ENCODE measurements at regions not wholly inside any gene's neighbourhood (a gene's known extent, or its start where the extent isn't known, plus 50 kb on each side); places are given as distances from the start of the nearest gene placed in this dataset.
"Not testable (repeated sequence)": the region's sequence is repeated elsewhere in the genome, so short reads cannot be mapped to it uniquely, and the experiment has no call there.

DNA sequence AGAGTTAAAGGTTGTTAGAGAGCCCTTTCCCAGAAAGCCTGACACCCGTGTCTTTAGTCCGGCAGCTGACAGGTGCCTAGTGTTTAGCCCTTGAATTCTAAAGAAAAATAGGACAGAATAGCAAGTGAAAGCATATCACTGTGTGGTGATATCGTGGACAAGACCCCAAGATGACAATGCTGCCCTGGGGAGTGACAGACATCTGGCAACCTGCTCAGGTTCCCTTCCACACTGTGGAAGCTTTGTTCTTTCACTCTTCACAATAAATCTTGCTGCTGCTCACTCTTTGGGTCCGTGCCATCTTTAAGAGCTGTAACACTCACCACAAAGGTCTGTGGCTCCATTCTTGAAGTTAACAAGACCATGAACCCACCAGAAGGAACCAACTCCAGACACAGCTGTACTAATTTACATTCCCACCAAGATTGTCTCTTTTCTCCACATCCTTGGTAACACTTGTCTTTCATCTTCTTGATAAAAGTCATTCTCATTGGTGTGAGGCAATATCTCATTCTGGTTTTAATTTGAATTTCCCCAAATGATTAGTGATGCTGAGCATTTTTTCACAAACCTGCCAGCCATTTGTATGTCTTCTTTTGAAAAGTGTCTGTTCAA, 107.6 kb upstream of the SGIP1 start (continued):
- TF ChIP-seq, protein P1, sequence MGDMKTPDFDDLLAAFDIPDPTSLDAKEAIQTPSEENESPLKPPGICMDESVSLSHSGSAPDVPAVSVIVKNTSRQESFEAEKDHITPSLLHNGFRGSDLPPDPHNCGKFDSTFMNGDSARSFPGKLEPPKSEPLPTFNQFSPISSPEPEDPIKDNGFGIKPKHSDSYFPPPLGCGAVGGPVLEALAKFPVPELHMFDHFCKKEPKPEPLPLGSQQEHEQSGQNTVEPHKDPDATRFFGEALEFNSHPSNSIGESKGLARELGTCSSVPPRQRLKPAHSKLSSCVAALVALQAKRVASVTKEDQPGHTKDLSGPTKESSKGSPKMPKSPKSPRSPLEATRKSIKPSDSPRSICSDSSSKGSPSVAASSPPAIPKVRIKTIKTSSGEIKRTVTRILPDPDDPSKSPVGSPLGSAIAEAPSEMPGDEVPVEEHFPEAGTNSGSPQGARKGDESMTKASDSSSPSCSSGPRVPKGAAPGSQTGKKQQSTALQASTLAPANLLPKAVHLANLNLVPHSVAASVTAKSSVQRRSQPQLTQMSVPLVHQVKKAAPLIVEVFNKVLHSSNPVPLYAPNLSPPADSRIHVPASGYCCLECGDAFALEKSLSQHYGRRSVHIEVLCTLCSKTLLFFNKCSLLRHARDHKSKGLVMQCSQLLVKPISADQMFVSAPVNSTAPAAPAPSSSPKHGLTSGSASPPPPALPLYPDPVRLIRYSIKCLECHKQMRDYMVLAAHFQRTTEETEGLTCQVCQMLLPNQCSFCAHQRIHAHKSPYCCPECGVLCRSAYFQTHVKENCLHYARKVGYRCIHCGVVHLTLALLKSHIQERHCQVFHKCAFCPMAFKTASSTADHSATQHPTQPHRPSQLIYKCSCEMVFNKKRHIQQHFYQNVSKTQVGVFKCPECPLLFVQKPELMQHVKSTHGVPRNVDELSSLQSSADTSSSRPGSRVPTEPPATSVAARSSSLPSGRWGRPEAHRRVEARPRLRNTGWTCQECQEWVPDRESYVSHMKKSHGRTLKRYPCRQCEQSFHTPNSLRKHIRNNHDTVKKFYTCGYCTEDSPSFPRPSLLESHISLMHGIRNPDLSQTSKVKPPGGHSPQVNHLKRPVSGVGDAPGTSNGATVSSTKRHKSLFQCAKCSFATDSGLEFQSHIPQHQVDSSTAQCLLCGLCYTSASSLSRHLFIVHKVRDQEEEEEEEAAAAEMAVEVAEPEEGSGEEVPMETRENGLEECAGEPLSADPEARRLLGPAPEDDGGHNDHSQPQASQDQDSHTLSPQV (IDR thresholded peaks at IDR 0.05), result no peak
- no peak for TF ChIP-seq HSF1 (IDR thresholded peaks at IDR 0.05; ENCODE audit: low read depth, low read length)
- TF ChIP-seq CBFB (IDR thresholded peaks at IDR 0.05; ENCODE audit: low read depth), result no peak
- no peak for TF ChIP-seq POLR2A (IDR thresholded peaks at IDR 0.05; ENCODE audit: low read depth, low read length)
- TF ChIP-seq ZNF217 (IDR thresholded peaks at IDR 0.05), result no peak
- TF ChIP-seq ZSCAN29 (IDR thresholded peaks at IDR 0.05), result no peak

DNA sequence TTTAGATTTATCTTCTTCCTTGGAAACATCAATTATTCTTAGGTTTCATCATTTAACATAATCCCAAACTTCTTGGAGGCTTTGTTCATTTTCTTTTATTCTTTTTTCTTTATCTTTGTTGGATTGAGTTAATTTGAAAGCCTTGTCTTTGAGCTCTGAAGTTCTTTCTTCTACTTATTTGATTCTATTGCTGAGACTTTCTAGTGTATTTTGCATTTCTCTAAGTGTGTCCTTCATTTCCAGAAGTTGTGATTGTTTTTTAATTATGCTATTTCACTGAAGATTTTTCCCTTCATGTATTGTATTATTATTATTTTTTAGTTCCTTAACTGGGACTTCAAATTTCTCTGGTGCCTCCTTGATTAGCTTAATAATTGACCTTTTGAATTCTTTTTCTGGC, 103.1 kb upstream of the SGIP1 start:
- intact Hi-C loops (cut with micrococcal nuclease; ENCODE audit: unreplicated experiment); POLR2A ChIA-PET; RAD21 ChIA-PET (ENCODE audit: unreplicated experiment); DNase-seq (ENCODE audit: low read depth, low spot score); H2AFZ ChIP-seq (ENCODE audit: control insufficient read depth, low read depth, low read length); H3K4me2 ChIP-seq (ENCODE audit: control insufficient read depth, insufficient read depth); H3K9ac ChIP-seq (ENCODE audit: control insufficient read depth, insufficient read depth, low read length); H3K79me2 ChIP-seq (ENCODE audit: control insufficient read depth, insufficient read depth, low read length); H4K20me1 ChIP-seq (ENCODE audit: control insufficient read depth, insufficient read depth); BruUV-seq (replicated peaks); H3K4me1 ChIP-seq (ENCODE audit: control insufficient read depth, insufficient read depth, low read length); H3K36me3 ChIP-seq (ENCODE audit: control insufficient read depth in 2 of 2, insufficient read depth in 2 of 2, low read length in 1 of 2); H3K27me3 ChIP-seq (replicated peaks in 1 of 2; ENCODE audit: control insufficient read depth in 2 of 2, insufficient read depth in 2 of 2, low read length in 1 of 2); H3K4me3 ChIP-seq; FAIRE-seq; H3K27ac ChIP-seq (ENCODE audit: control insufficient read depth, insufficient read depth); ATAC-seq; H3K9me3 ChIP-seq (replicated peaks; ENCODE audit: control insufficient read depth, insufficient read depth, low read length); in situ Hi-C loops (cut with MboI): not testable (repeated sequence)
- CTCF ChIA-PET, result interaction anchor here (0.7 to 1.5 kb wide), 7 partner anchors 14 to 188 kb away, joined by 3 to 7 read pairs (median 3); no protein-coding TSS in a partner anchor
- SMC1A ChIA-PET (ENCODE audit: uncharacterized antibody, unreplicated experiment), result interaction anchor here (1.3 to 4.2 kb wide), 3 partner anchors 15 to 44 kb away, joined by 3 to 17 read pairs (median 4); no protein-coding TSS in a partner anchor

Measured in GM12878 (cell line).